C4-2B (cell line): ENCODE measurements at regions not wholly inside any gene's neighbourhood (a gene's known extent, or its start where the extent isn't known, plus 50 kb on each side); places are given as distances from the start of the nearest gene placed in this dataset.

ENCODE experiments used
- H3K27ac ChIP-seq: fragments of 450-650 bp; 2 replicates; pipeline ENCODE4 v1.5.1; 2017
- ZFX ChIP-seq: fragments of 450-650 bp; IDR thresholded peaks from 2 replicates; pipeline ENCODE4 v1.6.1; 2017
- TF ChIP-seq, protein P1 (sequence below): fragments of 450-650 bp; conservative IDR thresholded peaks from 2 replicates; pipeline ENCODE4 v1.5.1; 2017; ENCODE audit warnings: mild to moderate bottlenecking

DNA sequence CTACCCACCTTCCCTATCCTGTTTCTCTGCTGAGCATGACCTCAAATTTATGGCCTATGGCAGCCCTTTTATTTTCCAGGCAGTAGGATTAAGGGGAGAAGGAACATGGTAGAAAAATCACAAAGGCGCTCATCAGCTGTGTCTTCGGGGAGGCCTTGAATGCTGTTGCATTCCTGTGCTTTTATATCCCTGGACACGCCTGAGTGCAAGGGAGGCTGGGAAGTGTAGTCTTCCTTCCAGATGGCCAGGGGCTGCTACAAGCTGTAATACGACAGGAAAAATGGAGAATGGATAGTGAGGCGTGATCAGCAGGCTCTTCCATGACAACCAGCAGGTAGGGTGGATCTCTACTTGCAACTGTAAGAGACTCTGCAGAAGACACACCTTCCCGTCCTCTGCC is 210.9 kb upstream of the GGTLC1 start:
- H3K27ac ChIP-seq = no peak overlapping the region
- TF ChIP-seq ZFX = no peak
- TF ChIP-seq, protein P1, sequence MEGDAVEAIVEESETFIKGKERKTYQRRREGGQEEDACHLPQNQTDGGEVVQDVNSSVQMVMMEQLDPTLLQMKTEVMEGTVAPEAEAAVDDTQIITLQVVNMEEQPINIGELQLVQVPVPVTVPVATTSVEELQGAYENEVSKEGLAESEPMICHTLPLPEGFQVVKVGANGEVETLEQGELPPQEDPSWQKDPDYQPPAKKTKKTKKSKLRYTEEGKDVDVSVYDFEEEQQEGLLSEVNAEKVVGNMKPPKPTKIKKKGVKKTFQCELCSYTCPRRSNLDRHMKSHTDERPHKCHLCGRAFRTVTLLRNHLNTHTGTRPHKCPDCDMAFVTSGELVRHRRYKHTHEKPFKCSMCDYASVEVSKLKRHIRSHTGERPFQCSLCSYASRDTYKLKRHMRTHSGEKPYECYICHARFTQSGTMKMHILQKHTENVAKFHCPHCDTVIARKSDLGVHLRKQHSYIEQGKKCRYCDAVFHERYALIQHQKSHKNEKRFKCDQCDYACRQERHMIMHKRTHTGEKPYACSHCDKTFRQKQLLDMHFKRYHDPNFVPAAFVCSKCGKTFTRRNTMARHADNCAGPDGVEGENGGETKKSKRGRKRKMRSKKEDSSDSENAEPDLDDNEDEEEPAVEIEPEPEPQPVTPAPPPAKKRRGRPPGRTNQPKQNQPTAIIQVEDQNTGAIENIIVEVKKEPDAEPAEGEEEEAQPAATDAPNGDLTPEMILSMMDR = no peak

DNA sequence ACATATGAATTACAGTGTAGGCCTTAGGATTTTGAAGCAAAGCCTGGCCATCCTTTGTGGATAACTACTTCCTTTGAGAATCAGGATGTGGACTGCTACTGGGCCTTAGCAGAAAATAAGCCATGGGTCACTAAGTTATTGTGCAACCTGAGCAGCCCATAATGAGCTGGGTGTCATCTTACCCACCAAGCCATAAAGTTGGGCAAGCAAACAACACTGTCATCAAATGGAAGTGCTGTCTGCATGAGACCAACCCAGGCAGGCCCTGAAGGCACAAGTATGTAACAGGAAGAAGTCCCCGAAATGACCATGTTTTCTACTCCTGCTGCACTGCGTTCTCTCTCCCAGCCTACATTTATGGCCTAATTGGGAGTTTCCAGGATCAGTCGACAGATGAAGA is 205.6 kb upstream of the GGTLC1 start:
- TF ChIP-seq, protein P1 = no peak
- TF ChIP-seq ZFX = no peak

DNA sequence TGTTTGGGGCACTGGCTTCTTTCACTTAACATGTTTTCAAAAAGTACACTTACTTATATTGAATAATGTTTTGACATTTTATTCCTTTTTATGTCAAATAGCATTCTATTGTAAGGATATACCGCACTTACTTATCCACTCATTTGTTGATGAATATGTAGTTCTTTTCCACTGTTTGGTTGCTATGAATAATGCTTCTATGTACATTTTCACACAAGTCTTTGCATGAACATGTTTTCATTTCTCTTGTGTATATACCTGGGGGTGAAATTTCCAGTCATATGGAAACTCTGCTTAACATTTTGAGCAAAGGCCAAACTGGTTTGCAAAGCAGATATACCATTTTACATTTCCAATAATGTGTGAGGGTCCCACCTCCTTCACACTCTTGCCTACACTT is 202.3 kb upstream of the GGTLC1 start:
- no peak overlapping the region for H3K27ac ChIP-seq
- no peak for TF ChIP-seq ZFX
- TF ChIP-seq, protein P1 = no peak

More for the DNA sequence above, 205.6 kb upstream of the GGTLC1 start:
- H3K27ac ChIP-seq = no peak overlapping the region

DNA sequence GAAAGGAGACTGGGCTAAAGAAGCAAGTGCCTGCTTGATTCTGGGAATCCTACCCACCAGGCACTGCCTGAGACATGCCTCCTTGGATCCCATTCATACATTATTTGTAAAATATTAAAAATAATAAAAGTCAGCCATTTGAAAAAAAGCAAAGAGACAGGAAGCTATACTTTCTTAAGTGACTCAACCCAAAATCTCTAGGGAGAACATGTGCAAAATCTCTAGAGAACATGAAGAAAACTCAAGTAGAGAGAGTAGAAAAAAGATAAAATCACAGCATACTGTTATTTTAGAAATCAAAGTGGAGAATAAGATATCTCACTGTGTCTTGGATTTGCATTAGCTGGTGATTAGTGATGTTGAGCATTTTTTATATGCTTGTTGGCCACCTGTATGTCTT is 197.2 kb upstream of the GGTLC1 start:
- no peak overlapping the region for H3K27ac ChIP-seq
- TF ChIP-seq, protein P1 = no peak
- TF ChIP-seq ZFX = no peak

DNA sequence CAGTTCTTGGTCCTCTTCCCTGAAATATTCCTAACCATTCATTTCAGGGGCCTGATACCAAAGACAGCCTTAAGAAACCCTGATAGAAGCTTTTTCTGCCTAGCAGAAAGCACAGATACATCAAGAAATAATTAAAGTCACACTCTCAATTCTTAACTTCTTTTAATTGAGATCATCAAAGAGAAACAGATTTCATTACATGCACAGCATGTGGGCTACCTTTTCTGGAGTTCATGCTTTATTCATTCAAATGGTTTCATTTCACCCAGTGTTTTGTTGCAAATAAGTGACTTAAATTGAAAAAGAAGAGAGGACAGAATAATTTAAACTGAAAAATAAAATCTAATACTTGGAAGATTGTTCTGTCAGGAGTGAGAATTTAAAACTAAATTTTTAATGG is 192.6 kb upstream of the GGTLC1 start:
- TF ChIP-seq, protein P1 = no peak
- TF ChIP-seq ZFX = no peak
- H3K27ac ChIP-seq = no peak overlapping the region

DNA sequence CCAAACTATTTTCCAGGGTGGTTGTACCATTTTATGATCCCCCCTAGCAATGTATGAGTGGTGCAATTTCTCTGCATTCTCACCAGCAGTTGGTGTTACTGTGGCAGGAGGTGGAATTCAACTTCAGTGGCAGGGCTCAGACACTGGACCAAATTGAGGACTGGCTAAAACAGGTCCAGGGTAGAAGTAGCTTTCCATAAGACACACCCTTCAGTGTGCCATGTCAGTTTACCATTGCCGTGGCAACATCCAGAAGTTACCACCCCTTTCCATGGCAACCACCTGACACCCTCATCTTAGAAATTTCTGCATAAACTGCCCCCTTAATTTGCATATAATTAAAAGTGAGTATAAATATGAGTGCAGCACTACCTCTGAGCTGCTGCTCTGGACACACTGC is 180.7 kb upstream of the GGTLC1 start:
- H3K27ac ChIP-seq = no peak overlapping the region
- TF ChIP-seq, protein P1 = no peak
- no peak for TF ChIP-seq ZFX

DNA sequence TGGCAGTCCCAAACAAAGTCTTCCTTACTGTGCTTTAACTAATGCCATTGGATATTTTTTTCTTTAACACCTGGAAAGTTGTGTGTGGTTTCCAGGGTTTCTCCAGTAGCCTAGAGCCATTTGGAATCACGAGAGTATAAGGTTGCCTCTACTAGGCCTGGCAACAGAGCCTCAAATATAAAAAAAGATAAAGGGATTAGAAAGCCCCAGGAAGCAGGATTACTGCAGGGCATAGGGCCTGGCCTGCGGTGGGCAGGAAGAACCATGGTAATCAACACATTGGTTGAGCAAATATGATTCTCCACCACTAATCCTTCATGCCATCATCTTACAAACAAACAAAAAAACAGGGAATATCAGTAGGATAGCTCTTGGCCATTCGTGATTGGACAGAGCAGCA is 177.8 kb upstream of the GGTLC1 start:
- TF ChIP-seq, protein P1 = no peak
- no peak for TF ChIP-seq ZFX
- H3K27ac ChIP-seq = peak overlapping the region; percentile 67

DNA sequence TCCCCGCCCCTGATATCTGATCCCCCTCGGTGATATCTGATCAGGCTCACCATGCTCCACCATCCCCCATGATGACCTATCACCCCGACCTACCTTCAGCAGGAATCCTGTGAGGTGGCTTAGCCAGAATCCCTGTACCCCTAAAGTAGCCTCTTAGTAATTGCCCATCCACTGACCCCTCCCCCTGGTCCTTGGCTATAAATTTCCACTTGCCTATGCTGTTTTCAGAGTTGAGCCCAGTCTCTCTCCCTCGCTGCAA is 177.5 kb upstream of the GGTLC1 start:
- TF ChIP-seq, protein P1 = no peak
- TF ChIP-seq ZFX = no peak
- peak overlapping the region; percentile 67 for H3K27ac ChIP-seq
